ENCODE measurements at regions not wholly inside any gene's neighbourhood (a gene's known extent, or its start where the extent isn't known, plus 50 kb on each side); places are given as distances from the start of the nearest gene placed in this dataset.

- no peak for TF ChIP-seq EZH2 (optimal IDR thresholded peaks at IDR 0.05; ENCODE audit: low read depth, low read length)
- TF ChIP-seq CTCF (IDR thresholded peaks at IDR 0.05; ENCODE audit: low read length) = no peak
Measured at GRCh38 chr18:66874812-66875474, 271.1 kb upstream of the CDH19 start.
